H9 (cell line): ENCODE measurements at regions not wholly inside any gene's neighbourhood (a gene's known extent, or its start where the extent isn't known, plus 50 kb on each side); places are given as distances from the start of the nearest gene placed in this dataset.

Experiments
- DNase-seq: peaks from one replicate; pipeline ENCODE4 v3.0.0-alpha.2; 2017
- H2AFZ ChIP-seq: one replicate; pipeline ENCODE4 v1.6.1; 2013; ENCODE audit warnings: mild to moderate bottlenecking, low read length, control low read depth, moderate library complexity
- H2AK5ac ChIP-seq: 2 replicates; pipeline ENCODE4 v1.6.1; 2013; ENCODE audit warnings: low read length, control low read depth, mixed read lengths; ENCODE audit not compliant: insufficient read length
- H2BK120ac ChIP-seq: one replicate; pipeline ENCODE4 v1.6.1; 2013; ENCODE audit warnings: low read depth, mild to moderate bottlenecking, low read length, control low read depth, inconsistent platforms; ENCODE audit not compliant: poor library complexity, severe bottlenecking
- H2BK12ac ChIP-seq: 2 replicates; pipeline ENCODE4 v1.6.1; 2013; ENCODE audit warnings: low read length, control low read depth, mixed read lengths, low read depth; ENCODE audit not compliant: insufficient read length
- H2BK15ac ChIP-seq: 2 replicates; pipeline ENCODE4 v1.6.1; 2013; ENCODE audit warnings: low read depth, low read length, control low read depth
- H2BK20ac ChIP-seq: one replicate; pipeline ENCODE4 v1.6.1; 2013; ENCODE audit warnings: low read depth, mild to moderate bottlenecking, low read length, control low read depth, inconsistent platforms; ENCODE audit not compliant: poor library complexity, severe bottlenecking
- H2BK5ac ChIP-seq: 2 replicates; pipeline ENCODE4 v1.6.1; 2013; ENCODE audit warnings: low read length, control low read depth, mixed read lengths; ENCODE audit not compliant: insufficient read length
- H3K14ac ChIP-seq: 2 replicates; pipeline ENCODE4 v1.6.1; 2013; ENCODE audit warnings: low read length, control low read depth; ENCODE audit not compliant: insufficient read depth
- H3K18ac ChIP-seq: 2 replicates; pipeline ENCODE4 v1.6.1; 2013; ENCODE audit warnings: low read depth, mild to moderate bottlenecking, mixed read lengths, low read length, control low read depth; ENCODE audit not compliant: insufficient read length
- H3K23ac ChIP-seq: 2 replicates; pipeline ENCODE4 v1.6.1; 2013; ENCODE audit warnings: low read length, control low read depth, mixed read lengths, low read depth; ENCODE audit not compliant: insufficient read length
- H3K23me2 ChIP-seq: 2 replicates; pipeline ENCODE4 v1.6.1; 2013; ENCODE audit warnings: low read depth, mild to moderate bottlenecking, mixed read lengths, low read length, control low read depth; ENCODE audit not compliant: insufficient read length, poor library complexity, severe bottlenecking
- H3K27ac ChIP-seq: 2 replicates; pipeline ENCODE4 v1.5.1; 2013; ENCODE audit warnings: low read length, control low read depth, mixed read lengths, low read depth; ENCODE audit not compliant: insufficient read length
- H3K27me3 ChIP-seq: 2 replicates; pipeline ENCODE4 v1.6.1; 2013; ENCODE audit warnings: low read length, control low read depth, inconsistent platforms; ENCODE audit not compliant: insufficient read depth
- H3K4ac ChIP-seq: 2 replicates; pipeline ENCODE4 v1.6.1; 2013; ENCODE audit warnings: low read depth, mild to moderate bottlenecking, control low read depth, inconsistent platforms, low read length, moderate library complexity
- H3K4me1 ChIP-seq: 2 replicates; pipeline ENCODE4 v1.6.1; 2013; ENCODE audit warnings: low read length, control low read depth, inconsistent platforms; ENCODE audit not compliant: insufficient read depth
- H3K4me2 ChIP-seq: 2 replicates; pipeline ENCODE4 v1.6.1; 2013; ENCODE audit warnings: low read length, control low read depth, mixed read lengths; ENCODE audit not compliant: insufficient read length, insufficient read depth
- H3K56ac ChIP-seq: 2 replicates; pipeline ENCODE4 v1.6.1; 2013; ENCODE audit warnings: low read depth, mild to moderate bottlenecking, mixed read lengths, low read length, control low read depth; ENCODE audit not compliant: insufficient read length
- H3K79me1 ChIP-seq: 2 replicates; pipeline ENCODE4 v1.6.1; 2013; ENCODE audit warnings: low read depth, mild to moderate bottlenecking, moderate library complexity, low read length, control low read depth, inconsistent platforms; ENCODE audit not compliant: insufficient read depth, poor library complexity, severe bottlenecking
- H3K79me2 ChIP-seq: 2 replicates; pipeline ENCODE4 v1.6.1; 2013; ENCODE audit warnings: low read length, control low read depth, inconsistent platforms; ENCODE audit not compliant: insufficient read depth
- H3K9ac ChIP-seq: 2 replicates; pipeline ENCODE4 v1.6.1; 2013; ENCODE audit warnings: low read length, control low read depth, mixed read lengths; ENCODE audit not compliant: insufficient read length; ENCODE audit errors: extremely low read depth
- H3K9me3 ChIP-seq: one replicate; pipeline ENCODE4 v1.6.1; 2013; ENCODE audit warnings: low read depth, low read length, inconsistent platforms; ENCODE audit not compliant: control insufficient read depth
- H3T11ph ChIP-seq: one replicate; pipeline ENCODE4 v1.6.1; 2013; ENCODE audit warnings: mild to moderate bottlenecking, low read length, control low read depth, inconsistent platforms
- H4K20me1 ChIP-seq: one replicate; pipeline ENCODE4 v1.6.1; 2013; ENCODE audit not compliant: control insufficient read depth, insufficient read length, insufficient read depth
- H4K5ac ChIP-seq: 2 replicates; pipeline ENCODE4 v1.6.1; 2013; ENCODE audit warnings: low read depth, mild to moderate bottlenecking, mixed read lengths, low read length, control low read depth; ENCODE audit not compliant: insufficient read length
- H4K8ac ChIP-seq: replicated peaks from 2 replicates; pipeline ENCODE4 v1.6.1; 2013; ENCODE audit warnings: low read length, control low read depth, mixed read lengths, low read depth; ENCODE audit not compliant: insufficient read length
- H4K91ac ChIP-seq: 2 replicates; pipeline ENCODE4 v1.6.1; 2013; ENCODE audit warnings: low read depth, mild to moderate bottlenecking, moderate library complexity, mixed read lengths, low read length, control low read depth; ENCODE audit not compliant: insufficient read length
- H3K27ac Mint-ChIP-seq, 3 experiments: 2 replicates in 2 of 3; 3 replicates in 1 of 3; pipeline ENCODE4 v1.8.0; 2020 to 2021; ENCODE audit warnings: mixed read lengths in 3 of 3, mild to moderate bottlenecking in 1 of 3, moderate library complexity in 1 of 3
- H3K27me3 Mint-ChIP-seq: 2 replicates; pipeline ENCODE4 v1.8.0; 2021; ENCODE audit warnings: low read depth, mild to moderate bottlenecking, moderate library complexity, mixed read lengths
- H3K36me3 Mint-ChIP-seq, 3 experiments: 2 replicates in 2 of 3; 3 replicates in 1 of 3; pipeline ENCODE4 v1.8.0; 2020 to 2021; ENCODE audit warnings: low read depth in 3 of 3, mixed read lengths in 3 of 3; ENCODE audit not compliant: insufficient read depth in 1 of 3
- H3K4me1 Mint-ChIP-seq, 2 experiments: 2 replicates each; pipeline ENCODE4 v1.8.0; 2020; ENCODE audit warnings: mixed read lengths in 2 of 2
- H3K4me3 Mint-ChIP-seq, 2 experiments: 2 replicates in 1 of 2; 3 replicates in 1 of 2; pipeline ENCODE4 v1.8.0; 2020 to 2021; ENCODE audit warnings: mild to moderate bottlenecking in 2 of 2, mixed read lengths in 2 of 2, moderate library complexity in 1 of 2
- H3K9me3 Mint-ChIP-seq, 2 experiments: 2 replicates in 1 of 2; 3 replicates in 1 of 2; pipeline ENCODE4 v1.8.0; 2020; ENCODE audit warnings: mild to moderate bottlenecking in 2 of 2, mixed read lengths in 2 of 2, moderate library complexity in 1 of 2
- CTCF ChIP-seq: fragments of 200-600 bp; sonication (generic); conservative IDR thresholded peaks from 3 replicates; pipeline ENCODE4 v1.8.0; 2021; ENCODE audit warnings: antibody characterized with exemption, mild to moderate bottlenecking
- WGBS: extraction: QIAGEN DNeasy Blood & Tissue Kit; methylation state at CpG from one replicate; pipeline ENCODE4 v1.1.7; 2013; ENCODE audit warnings: missing lambda C conversion rate, low lambda C conversion rate, mixed read lengths; ENCODE audit not compliant: insufficient read length; ENCODE audit errors: extremely low coverage; 5-methylcytosine and 5-hydroxymethylcytosine counted together

- Histone ChIP-seq H2BK15ac (no peak overlapping the region), H3K79me2 (no peaks in the 10 kb centered on the region), H3K79me1 (no peaks in the 10 kb centered on the region), H3T11ph (no peak overlapping the region), H2BK12ac (no peak overlapping the region), H3K9ac (no peak overlapping the region), H4K5ac (no peak overlapping the region), H2BK5ac (no peak overlapping the region), H3K9me3 (no peaks in the 10 kb centered on the region), H3K23me2 (no peaks in the 10 kb centered on the region), H4K91ac (no peak overlapping the region), H2AK5ac (no peak overlapping the region), H4K20me1 (no peaks in the 10 kb centered on the region), H3K4me2 (no peak overlapping the region), H3K56ac (no peak overlapping the region), H3K14ac (no peak overlapping the region), H3K27me3 (no peaks in the 10 kb centered on the region), H2AFZ (no peak overlapping the region), H3K27ac (no peak overlapping the region), H2BK20ac (no peak overlapping the region), H3K4ac (no peak overlapping the region), H4K8ac (no peak overlapping the region), H3K18ac (no peak overlapping the region), H3K4me1 (peaks cover 22% of the 10 kb centered on the region), H2BK120ac (no peak overlapping the region), H3K23ac (no peak overlapping the region)
- Mint-ChIP-seq H3K27me3 (peaks cover 3% of the 10 kb centered on the region), H3K36me3 (peaks cover 3 to 12% (median 4%) of the 10 kb centered on the region in 3 experiments; a peak in 5 of 7 replicates), H3K27ac (no peak overlapping the region), H3K4me3 (no peak overlapping the region), H3K9me3 (peaks cover 4 to 8% of the 10 kb centered on the region in 2 experiments), H3K4me1 (peaks cover 44 to 47% of the 10 kb centered on the region in 2 experiments)
- no CpG with 5 or more reads among the region's 2 CpGs for WGBS
- no peak for DNase-seq
- TF ChIP-seq CTCF = peak; percentile 39; the same call in 2 of the 3 replicates
Measured at GRCh38 chr16:65525707-65526106, 403.8 kb upstream of the CDH11 start.
